Prostate gland (tissue), 2 donors: ENCODE measurements at regions not wholly inside any gene's neighbourhood (a gene's known extent, or its start where the extent isn't known, plus 50 kb on each side); places are given as distances from the start of the nearest gene placed in this dataset.

Source experiments
- DNase-seq: peaks from one replicate; pipeline ENCODE4 v3.0.0-alpha.2; 2019; ENCODE audit warnings: low spot score
- H3K27ac ChIP-seq, 2 donors: fragments of 200-600 bp; sonication (generic); 2 replicates each; pipeline ENCODE4 v1.5.1; 2017 to 2019
- H3K27me3 ChIP-seq: fragments of 200-600 bp; sonication (generic); replicated peaks from 2 replicates; pipeline ENCODE4 v1.5.1; 2019; ENCODE audit not compliant: insufficient read depth
- H3K36me3 ChIP-seq, 2 donors: fragments of 200-600 bp; sonication (generic); 1 replicate in 1 of 2; 2 replicates in 1 of 2; pipeline versions ENCODE4 v1.5.1 to v1.8.1; 2017 to 2019
- H3K4me1 ChIP-seq: fragments of 200-600 bp; sonication (generic); replicated peaks from 2 replicates; pipeline ENCODE4 v1.5.1; 2019
- H3K4me3 ChIP-seq, 2 donors: fragments of 200-600 bp; sonication (generic); 2 replicates each; pipeline ENCODE4 v1.5.1; 2017 to 2019
- H3K9me3 ChIP-seq: fragments of 200-600 bp; sonication (generic); 2 replicates; pipeline ENCODE4 v1.5.1; 2017
- CTCF ChIP-seq, 4 experiments: fragments of 200-600 bp in 2 of 4; fragments of 450-650 bp in 2 of 4; sonication (generic) in 2 of 4; IDR thresholded peaks; 1 replicate in 3 of 4; 2 replicates in 1 of 4; pipeline ENCODE4 v1.5.1; 2016 to 2019; ENCODE audit warnings: antibody characterized with exemption in 4 of 4, mild to moderate bottlenecking in 2 of 4, moderate library complexity in 2 of 4
- POLR2A ChIP-seq: fragments of 450-650 bp; IDR thresholded peaks from one replicate; pipeline ENCODE4 v1.6.1; 2016; ENCODE audit warnings: antibody characterized with exemption, mild to moderate bottlenecking
- POLR2AphosphoS5 ChIP-seq: sonication (generic); formaldehyde crosslinking; IDR thresholded peaks from one replicate; pipeline ENCODE4 v1.6.1; 2017; ENCODE audit warnings: antibody characterized with exemption
- WGBS: methylation state at CpG from one replicate; pipeline ENCODE4 v1.1.5; 2018; 5-methylcytosine and 5-hydroxymethylcytosine counted together
- intact Hi-C: fragments of 100-400 bp; cut with DNase I; formaldehyde crosslinking; loops from one replicate; pipeline ENCODE4 v1.14.2; 2022

- WGBS: 88% methylated on average over 15 of the region's 15 CpGs
- H3K27me3 ChIP-seq: no peaks in the 10 kb centered on the region
- no peak overlapping the region for H3K27ac ChIP-seq
- no peak for DNase-seq
- H3K9me3 ChIP-seq: no peaks in the 10 kb centered on the region
- H3K36me3 ChIP-seq: no peaks in the 10 kb centered on the region
- no peak for TF ChIP-seq POLR2AphosphoS5
- TF ChIP-seq POLR2A: no peak
- no peak for TF ChIP-seq CTCF (IDR thresholded peaks at IDR 0.05)
- no peaks in the 10 kb centered on the region for H3K4me1 ChIP-seq
- intact Hi-C loops: loop anchor here (10.0 kb wide), 2 partner anchors 96 to 396 kb away; partner anchors contain the start of gene RSPH3
- H3K4me3 ChIP-seq: no peak overlapping the region
These were observed 55.8 kb upstream of the TAGAP start for GRCh38 chr6:159100395-159101182.

DNA sequence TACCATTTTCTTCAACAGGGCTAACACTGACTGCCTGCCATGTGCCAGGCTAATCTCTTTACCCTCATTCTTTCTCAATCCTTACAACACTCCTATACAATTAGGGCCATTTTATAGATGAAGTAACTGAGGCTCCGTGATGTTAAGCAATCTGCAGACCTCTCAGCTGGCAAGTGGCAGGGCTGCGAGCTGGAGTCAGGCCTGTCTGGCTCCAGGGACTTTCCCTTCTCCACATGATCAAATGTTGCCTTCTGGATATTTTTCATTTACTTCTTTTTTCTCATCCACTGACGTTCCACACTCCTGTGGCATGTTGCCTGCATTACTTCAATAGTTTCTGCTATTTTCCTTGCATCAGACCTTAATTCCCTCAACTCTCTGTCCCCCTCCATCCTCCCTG, 55.2 kb upstream of the TAGAP start:
- intact Hi-C loops: loop anchor here (10.0 kb wide), 2 partner anchors 95 to 395 kb away; partner anchors contain the start of gene RSPH3
- 36% methylated on average over 3 of the region's 3 CpGs for WGBS
- TF ChIP-seq POLR2AphosphoS5 (no peak), CTCF (IDR thresholded peaks at IDR 0.05) (no peak)
- Histone ChIP-seq H3K27ac (no peak overlapping the region), H3K9me3 (no peaks in the 10 kb centered on the region), H3K27me3 (no peaks in the 10 kb centered on the region), H3K4me3 (no peak overlapping the region), H3K4me1 (no peaks in the 10 kb centered on the region), H3K36me3 (no peaks in the 10 kb centered on the region)
- DNase-seq: no peak

DNA sequence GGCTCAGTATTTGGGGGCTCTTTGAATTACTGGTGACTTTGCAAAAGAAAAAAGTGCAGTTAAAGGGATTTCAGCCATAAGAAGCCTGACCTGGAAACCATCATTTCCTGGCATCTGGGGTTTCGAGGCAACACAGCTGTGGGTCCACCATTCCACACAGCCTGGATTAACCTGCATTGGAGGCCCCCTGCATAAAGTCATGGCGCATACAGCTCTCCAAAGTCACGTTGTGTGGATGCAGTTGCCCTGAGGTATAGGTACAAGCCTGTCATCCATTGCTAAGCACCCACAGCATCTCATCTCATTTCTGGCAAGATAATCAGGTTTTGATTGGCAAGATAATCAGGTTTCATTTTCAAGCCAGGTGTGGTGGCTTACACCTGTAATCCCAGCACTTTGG, 54.5 kb upstream of the TAGAP start:
- DNase-seq: no peak
- TF ChIP-seq POLR2AphosphoS5 (no peak), POLR2A (no peak), CTCF (IDR thresholded peaks at IDR 0.05) (no peak)
- intact Hi-C loops: no loop called here
- no peaks in the 10 kb centered on the region for H3K27me3 ChIP-seq
- 93% methylated on average over 3 of the region's 3 CpGs for WGBS
- H3K4me3 ChIP-seq: no peak overlapping the region
- H3K27ac ChIP-seq: no peak overlapping the region
- H3K9me3 ChIP-seq: no peaks in the 10 kb centered on the region
- H3K36me3 ChIP-seq: no peaks in the 10 kb centered on the region
- H3K4me1 ChIP-seq: no peaks in the 10 kb centered on the region

DNA sequence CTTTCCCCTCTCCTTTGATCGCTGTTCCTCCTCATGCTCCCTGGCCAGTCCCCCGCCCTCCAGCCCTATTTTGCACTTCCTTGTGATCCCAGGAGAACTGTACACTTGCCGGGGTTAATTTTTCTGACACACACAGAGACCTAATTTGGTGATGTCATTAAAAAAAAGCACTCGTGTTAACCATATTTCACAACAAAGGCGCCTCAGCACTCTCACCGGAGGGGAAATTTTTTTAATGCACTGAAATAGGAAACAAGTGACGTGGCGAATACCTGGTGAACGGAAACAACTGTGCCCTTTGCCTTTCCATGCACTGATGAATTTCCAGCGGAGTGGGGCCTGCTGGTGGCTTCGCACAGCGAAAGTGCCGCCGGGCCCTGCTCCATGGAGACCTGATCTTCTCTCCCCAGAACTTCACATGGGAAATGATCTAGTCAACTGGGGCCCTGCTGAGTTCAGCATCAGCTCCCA, 53.9 kb upstream of the TAGAP start:
- no peak overlapping the region for H3K27ac ChIP-seq
- intact Hi-C loops: no loop called here
- 83% methylated on average over 14 of the region's 14 CpGs for WGBS

More for the DNA sequence above, 53.9 kb upstream of the TAGAP start:
- TF ChIP-seq POLR2A (no peak), POLR2AphosphoS5 (no peak), CTCF (IDR thresholded peaks at IDR 0.05) (no peak)
- no peak overlapping the region for H3K4me3 ChIP-seq
- no peaks in the 10 kb centered on the region for H3K9me3 ChIP-seq
- no peaks in the 10 kb centered on the region for H3K27me3 ChIP-seq
- H3K36me3 ChIP-seq: no peaks in the 10 kb centered on the region
- DNase-seq: no peak
- no peaks in the 10 kb centered on the region for H3K4me1 ChIP-seq
